ENCODE measurements at regions not wholly inside any gene's neighbourhood (a gene's known extent, or its start where the extent isn't known, plus 50 kb on each side); places are given as distances from the start of the nearest gene placed in this dataset.

- TF ChIP-seq ARID5B (CRISPR knock-in tag; IDR thresholded peaks at IDR 0.05) (peak; percentile 26), TBX3 (IDR thresholded peaks at IDR 0.05; ENCODE audit: borderline replicate concordance) (peak; percentile 81; the same call in 1 of the 2 replicates), ZNF20 (CRISPR knock-in tag; IDR thresholded peaks at IDR 0.05) (no peak), GATAD2A (CRISPR knock-in tag; IDR thresholded peaks at IDR 0.05) (peak; percentile 49), CEBPB (IDR thresholded peaks at IDR 0.05; ENCODE audit: borderline replicate concordance, low read depth, low read length) (peak; percentile 51; the same call in 1 of the 2 replicates), RERE (CRISPR knock-in tag; IDR thresholded peaks at IDR 0.05; ENCODE audit: low read depth) (0 out of 2 replicates have a peak, but pooled peaks have one; percentile 61), RXRB (CRISPR knock-in tag; IDR thresholded peaks at IDR 0.05; ENCODE audit: borderline replicate concordance) (0 out of 2 replicates have a peak, but pooled peaks have one; percentile 35)
- TF ChIP-seq, protein P1, sequence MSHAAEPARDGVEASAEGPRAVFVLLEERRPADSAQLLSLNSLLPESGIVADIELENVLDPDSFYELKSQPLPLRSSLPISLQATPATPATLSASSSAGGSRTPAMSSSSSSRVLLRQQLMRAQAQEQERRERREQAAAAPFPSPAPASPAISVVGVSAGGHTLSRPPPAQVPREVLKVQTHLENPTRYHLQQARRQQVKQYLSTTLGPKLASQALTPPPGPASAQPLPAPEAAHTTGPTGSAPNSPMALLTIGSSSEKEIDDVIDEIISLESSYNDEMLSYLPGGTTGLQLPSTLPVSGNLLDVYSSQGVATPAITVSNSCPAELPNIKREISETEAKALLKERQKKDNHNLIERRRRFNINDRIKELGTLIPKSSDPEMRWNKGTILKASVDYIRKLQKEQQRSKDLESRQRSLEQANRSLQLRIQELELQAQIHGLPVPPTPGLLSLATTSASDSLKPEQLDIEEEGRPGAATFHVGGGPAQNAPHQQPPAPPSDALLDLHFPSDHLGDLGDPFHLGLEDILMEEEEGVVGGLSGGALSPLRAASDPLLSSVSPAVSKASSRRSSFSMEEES (CRISPR knock-in tag; IDR thresholded peaks at IDR 0.05) = no peak
Measured at GRCh38 chr7:106196460-106197021, 84.4 kb upstream of the SYPL1 start (continued).

All from HepG2 (cell line).